GM21717 (cell line): ENCODE measurements at regions not wholly inside any gene's neighbourhood (a gene's known extent, or its start where the extent isn't known, plus 50 kb on each side); places are given as distances from the start of the nearest gene placed in this dataset.
"Not testable (repeated sequence)": the region's sequence is repeated elsewhere in the genome, so short reads cannot be mapped to it uniquely, and the experiment has no call there.

Source experiments
- ATAC-seq: cut with Tn5 transposase; IDR thresholded peaks from one replicate; pipeline ENCODE4 v1.9.1; 2021; ENCODE audit warnings: mild to moderate bottlenecking, moderate library complexity; ENCODE audit not compliant: unreplicated experiment

GRCh38 chr9:89670801-89671434 lies 66.1 kb downstream of the GADD45G start:
- ATAC-seq, result no peak

GRCh38 chr9:89674667-89675057 lies 69.8 kb downstream of the GADD45G start:
- ATAC-seq, result no peak

- ATAC-seq, result no peak
Observed at GRCh38 chr9:89675058-89675742, 70.4 kb downstream of the GADD45G start.

GRCh38 chr9:89676281-89676680 lies 71.5 kb downstream of the GADD45G start:
- no peak for ATAC-seq

- no peak for ATAC-seq
Observed at GRCh38 chr9:89677702-89678395, 73.0 kb downstream of the GADD45G start.

- ATAC-seq, result no peak
Observed at GRCh38 chr9:89678396-89679015, 73.7 kb downstream of the GADD45G start.

- no peak for ATAC-seq
Observed at GRCh38 chr9:89679016-89679415, 74.2 kb downstream of the GADD45G start.

- ATAC-seq, result no peak
Observed at GRCh38 chr9:89679581-89679980, 74.8 kb downstream of the GADD45G start.

GRCh38 chr9:89680547-89681467 lies 76.0 kb downstream of the GADD45G start:
- no peak for ATAC-seq

- ATAC-seq, result not testable (repeated sequence)
Observed at GRCh38 chr9:89681468-89681859, 76.7 kb downstream of the GADD45G start.

GRCh38 chr9:89683626-89684025 lies 78.8 kb downstream of the GADD45G start:
- ATAC-seq, result no peak

- ATAC-seq, result no peak
Observed at GRCh38 chr9:89684218-89684617, 79.4 kb downstream of the GADD45G start.

- ATAC-seq, result no peak
Observed at GRCh38 chr9:89684912-89685636, 80.3 kb downstream of the GADD45G start.

GRCh38 chr9:89685698-89686097 lies 80.9 kb downstream of the GADD45G start:
- no peak for ATAC-seq

- ATAC-seq, result no peak
Observed at GRCh38 chr9:89686126-89686525, 81.3 kb downstream of the GADD45G start.

- ATAC-seq, result no peak
Observed at GRCh38 chr9:89686621-89687020, 81.8 kb downstream of the GADD45G start.

- no peak for ATAC-seq
Observed at GRCh38 chr9:89687188-89687587, 82.4 kb downstream of the GADD45G start.

GRCh38 chr9:89687848-89688247 lies 83.0 kb downstream of the GADD45G start:
- ATAC-seq, result no peak

- not testable (repeated sequence) for ATAC-seq
Observed at GRCh38 chr9:89689321-89689720, 84.5 kb downstream of the GADD45G start.

GRCh38 chr9:89690334-89690912 lies 85.6 kb downstream of the GADD45G start:
- peak; percentile 72 for ATAC-seq
